ENCODE measurements at regions not wholly inside any gene's neighbourhood (a gene's known extent, or its start where the extent isn't known, plus 50 kb on each side); places are given as distances from the start of the nearest gene placed in this dataset.
A peak's percentile ranks its signal among the peaks of the same experiment; 100 is the strongest.

- no peak overlapping the region for H3K27ac ChIP-seq
Measured at GRCh38 chr9:4353236-4353635, 53.4 kb upstream of the GLIS3 start.

GRCh38 chr9:4349816-4350418 is 50.0 kb upstream of the GLIS3 start:
- 83% methylated on average over 9 of the region's 9 CpGs for WGBS (ENCODE audit: missing lambda C conversion rate)
- no peak for FAIRE-seq
- Histone ChIP-seq H3K4me2 (no peak overlapping the region), H3K9me3 (no peaks in the 10 kb centered on the region), H3K4me3 (no peak overlapping the region), H3K27ac (no peak overlapping the region), H3K4me1 (no peaks in the 10 kb centered on the region)
- no peak for DNase-seq (ENCODE audit: low read depth in 1 of 2, low spot score in 1 of 2)
- CTCF ChIA-PET: interaction anchor here (1.2 to 1.4 kb wide), 2 partner anchors 11 to 16 kb away, joined by 3 to 10 read pairs; no protein-coding TSS in a partner anchor
- no peak for ATAC-seq
- TF ChIP-seq REST (IDR thresholded peaks at IDR 0.05) (peak; percentile 46; the same call in 1 of the 2 replicates), HOXB5 (CRISPR knock-in tag; IDR thresholded peaks at IDR 0.05) (no peak)
- POLR2A ChIA-PET: no interaction called here

More at GRCh38 chr9:4353236-4353635, 53.4 kb upstream of the GLIS3 start:
- no peak for ATAC-seq
- no peak for FAIRE-seq
- Histone ChIP-seq H3K9me3 (no peaks in the 10 kb centered on the region), H3K4me3 (no peak overlapping the region), H3K4me2 (no peak overlapping the region), H3K4me1 (no peaks in the 10 kb centered on the region)
- 72% methylated on average over 3 of the region's 3 CpGs for WGBS (ENCODE audit: missing lambda C conversion rate)
- ChIA-PET CTCF (interaction anchor here (2.4 to 3.9 kb wide), 2 partner anchors 13 to 15 kb away, joined by 16 to 22 read pairs; no protein-coding TSS in a partner anchor), POLR2A (no interaction called here)
- no peak for DNase-seq (ENCODE audit: low read depth in 1 of 2, low spot score in 1 of 2)
- TF ChIP-seq EHF (CRISPR knock-in tag; IDR thresholded peaks at IDR 0.05): no peak
- TF ChIP-seq HMGXB4 (CRISPR knock-in tag; IDR thresholded peaks at IDR 0.05; ENCODE audit: borderline replicate concordance): no peak
- no peak for TF ChIP-seq KDM5A (IDR thresholded peaks at IDR 0.05)
- no peak for TF ChIP-seq JUNB (IDR thresholded peaks at IDR 0.05)
- no peak for TF ChIP-seq BCL3 (IDR thresholded peaks at IDR 0.05)
- TF ChIP-seq EHMT2 (IDR thresholded peaks at IDR 0.05; ENCODE audit: low read depth): no peak
- TF ChIP-seq HOXB13 (CRISPR knock-in tag; IDR thresholded peaks at IDR 0.05; ENCODE audit: low read depth): no peak
- TF ChIP-seq HOXA7 (CRISPR knock-in tag; IDR thresholded peaks at IDR 0.05): no peak
- no peak for TF ChIP-seq MAFK (IDR thresholded peaks at IDR 0.05; ENCODE audit: partially characterized antibody)
- TF ChIP-seq JUN (IDR thresholded peaks at IDR 0.05): no peak

Small RNA genes lying in the stretch of these regions (small RNA-seq; reads per million reads assigned to genes)
- 0 reads per million in 6 experiments for gene RNU6-694P
